NAMALWA (cell line): ENCODE measurements at regions not wholly inside any gene's neighbourhood (a gene's known extent, or its start where the extent isn't known, plus 50 kb on each side); places are given as distances from the start of the nearest gene placed in this dataset.

Experiments used
- DNase-seq: peaks from one replicate; pipeline ENCODE4 v3.0.0-alpha.2; 2015; ENCODE audit warnings: low spot score

- DNase-seq = no peak
Observed at GRCh38 chr2:2765176-2765800, 434.2 kb upstream of the MYT1L start.

GRCh38 chr2:2764739-2765138 is 433.7 kb upstream of the MYT1L start:
- DNase-seq = no peak

DNA sequence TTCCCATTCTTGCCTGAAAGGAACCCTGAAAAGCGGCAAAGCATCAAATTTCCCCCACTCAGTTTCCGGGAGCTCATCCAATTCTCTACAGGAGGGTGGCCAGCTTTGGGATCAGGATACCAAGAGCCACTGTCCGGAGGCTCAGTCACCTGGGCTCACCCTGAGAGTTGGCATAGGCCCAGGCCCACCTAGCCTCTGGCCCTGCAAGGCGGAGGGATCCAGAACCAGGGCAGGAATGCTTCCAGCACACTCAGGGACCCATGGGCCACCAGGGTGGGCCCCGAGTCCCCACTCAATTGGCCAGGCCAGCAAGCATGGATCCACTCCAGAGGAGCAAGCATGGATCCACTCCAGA is 432.9 kb upstream of the MYT1L start:
- no peak for DNase-seq

DNA sequence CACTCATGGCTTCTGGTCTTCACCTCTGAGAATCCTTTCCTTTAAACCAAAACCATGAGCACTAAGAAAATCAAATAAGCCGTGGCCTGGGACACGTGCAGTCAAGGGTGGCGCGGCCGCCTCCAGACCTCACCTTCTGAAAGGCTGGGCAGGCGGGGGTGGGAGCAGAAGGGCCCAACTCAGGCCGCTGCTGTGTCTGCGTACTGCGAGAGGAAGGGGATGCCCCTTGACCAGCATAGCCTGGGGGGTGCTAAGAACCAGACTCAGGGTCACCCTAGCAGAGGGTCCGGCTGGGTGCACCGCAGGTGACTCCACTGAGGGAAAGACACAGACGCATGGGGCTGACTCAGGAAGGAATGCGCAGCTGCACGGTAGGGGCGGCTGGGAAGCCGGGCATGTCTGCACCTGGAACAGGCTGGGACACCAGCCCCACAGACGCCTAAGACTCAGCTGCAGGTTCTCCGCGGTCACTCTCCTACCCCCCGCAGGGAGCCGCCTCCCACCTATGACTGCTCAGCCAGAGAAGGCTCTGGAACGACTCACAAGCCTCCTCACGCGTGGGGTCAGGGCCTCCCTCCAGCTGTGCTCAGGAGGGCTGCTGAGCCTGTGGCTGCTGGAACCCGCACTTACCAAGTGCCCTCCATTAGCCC is 432.4 kb upstream of the MYT1L start:
- no peak for DNase-seq

DNA sequence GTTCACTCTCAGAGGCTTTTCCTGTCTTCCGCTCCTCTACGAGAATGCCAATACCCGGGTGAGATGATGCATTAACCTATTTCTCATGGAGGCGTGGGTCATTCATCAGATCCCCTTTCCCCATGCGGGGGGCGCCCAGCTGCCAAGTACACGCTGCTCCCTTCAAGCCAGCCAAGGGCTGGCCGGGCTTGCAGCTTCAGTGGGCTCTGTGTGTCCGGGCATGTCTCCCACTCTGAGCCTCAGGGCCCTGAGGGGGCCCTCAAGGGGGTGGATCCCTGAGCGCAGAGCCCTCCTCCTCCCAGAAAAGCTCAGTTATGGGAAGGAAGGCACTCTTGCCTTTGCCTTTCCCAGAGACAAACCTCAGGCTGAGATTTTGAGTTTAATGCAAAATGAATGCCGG is 431.8 kb upstream of the MYT1L start:
- no peak for DNase-seq

DNA sequence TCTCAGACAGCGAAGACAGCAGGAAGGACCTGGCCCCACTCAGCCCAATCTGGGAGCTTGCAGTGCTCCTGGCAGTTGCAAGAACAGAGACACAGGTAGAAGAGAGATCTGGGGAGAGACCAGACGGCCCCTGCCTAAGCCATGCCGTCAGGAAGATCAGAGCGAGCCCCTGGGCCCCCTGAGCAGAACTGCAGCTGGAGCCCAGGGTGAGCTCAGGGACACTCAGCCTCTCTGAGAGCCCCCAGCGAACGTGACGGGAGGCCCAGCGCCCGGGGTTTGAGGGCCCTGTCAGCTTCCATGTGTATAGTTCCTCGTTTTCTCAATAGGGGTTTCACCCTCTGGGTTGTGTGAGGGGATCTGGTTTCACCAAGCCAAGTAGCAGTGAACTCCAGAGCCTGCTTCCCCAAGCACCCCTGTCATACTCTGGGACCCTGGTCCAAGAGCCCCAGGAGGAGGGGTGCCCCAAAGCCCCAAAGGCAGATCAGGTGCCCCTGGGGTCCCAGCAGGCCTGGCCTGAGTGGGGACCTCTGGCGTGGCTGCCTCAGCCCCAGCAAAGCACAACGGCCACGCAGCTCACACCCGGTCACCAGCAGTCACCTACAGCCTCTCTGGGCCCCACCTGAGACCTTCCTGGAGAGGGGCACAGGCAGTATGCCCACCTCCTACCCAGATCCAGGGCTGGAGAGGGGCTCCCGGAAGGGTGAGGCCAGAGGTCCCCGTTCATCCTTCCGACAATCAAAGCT is 431.3 kb upstream of the MYT1L start:
- no peak for DNase-seq

DNA sequence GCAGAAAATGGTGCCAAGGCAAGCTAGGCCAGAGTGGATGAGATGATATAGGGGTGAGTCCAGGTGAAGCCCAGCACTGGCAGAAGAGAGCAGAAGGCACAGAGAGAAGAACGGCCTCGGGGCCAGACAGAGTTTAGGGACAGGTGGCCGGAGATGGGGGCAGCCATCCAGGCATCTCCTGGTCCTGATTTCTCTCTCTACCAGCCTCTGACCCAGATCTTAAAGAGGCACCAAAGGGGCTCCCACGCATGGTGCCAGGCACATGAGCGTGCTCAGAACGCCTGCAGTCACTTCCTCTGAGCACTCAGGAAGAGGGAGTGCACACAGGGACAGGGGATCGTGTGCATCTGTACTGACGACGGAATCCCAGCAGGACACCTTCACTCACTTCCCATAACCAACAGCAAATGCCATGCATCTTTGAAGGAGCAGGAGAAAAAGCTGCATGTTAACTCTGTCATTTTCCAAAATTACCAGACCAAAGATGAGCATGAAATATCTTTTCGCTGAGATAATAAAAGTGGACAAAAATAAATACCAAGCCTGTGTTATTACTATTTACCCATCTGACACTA is 427.8 kb upstream of the MYT1L start:
- DNase-seq = no peak

DNA sequence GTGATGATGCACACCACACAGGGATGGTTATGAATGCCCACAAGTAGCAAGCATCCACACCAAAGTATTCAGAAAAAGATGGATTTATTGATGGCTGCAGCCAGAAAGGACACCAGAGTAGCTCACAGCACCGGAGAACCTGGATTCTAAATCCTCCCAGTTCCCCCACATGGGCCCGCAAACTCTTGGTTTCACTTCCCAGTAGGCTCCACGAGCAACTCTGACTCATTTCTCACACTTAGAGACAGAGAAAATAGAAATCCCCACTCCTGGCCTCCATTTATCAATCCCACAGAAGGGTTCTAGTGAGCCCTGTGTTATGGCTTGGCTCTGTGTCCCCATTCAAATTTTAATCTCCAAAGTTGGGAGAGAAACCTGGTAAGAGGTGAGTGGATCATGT is 426.7 kb upstream of the MYT1L start:
- no peak for DNase-seq

GRCh38 chr2:2756886-2757285 is 425.8 kb upstream of the MYT1L start:
- DNase-seq = no peak

DNA sequence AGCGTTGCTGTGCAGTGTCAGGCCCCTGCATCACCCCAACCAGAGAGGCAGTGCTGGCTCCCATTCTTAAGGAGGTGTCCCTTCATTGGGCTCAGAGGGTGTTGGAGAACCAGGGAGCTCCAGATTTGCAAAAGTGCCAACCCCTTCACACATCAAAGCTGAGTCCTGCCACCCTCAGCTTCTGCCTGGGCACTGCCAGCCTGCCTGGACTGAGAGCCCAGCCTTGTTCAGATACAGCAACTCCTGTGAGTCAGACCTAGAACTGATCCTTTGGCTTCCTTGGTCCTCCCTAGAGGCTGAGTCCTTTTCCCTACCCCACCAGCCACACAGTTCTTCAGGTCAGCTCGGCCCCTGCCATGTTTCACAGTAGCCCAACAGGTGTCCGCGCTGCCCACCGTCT is 424.9 kb upstream of the MYT1L start:
- DNase-seq = no peak

- no peak for DNase-seq
Observed at GRCh38 chr2:2754940-2755339, 423.9 kb upstream of the MYT1L start.

DNA sequence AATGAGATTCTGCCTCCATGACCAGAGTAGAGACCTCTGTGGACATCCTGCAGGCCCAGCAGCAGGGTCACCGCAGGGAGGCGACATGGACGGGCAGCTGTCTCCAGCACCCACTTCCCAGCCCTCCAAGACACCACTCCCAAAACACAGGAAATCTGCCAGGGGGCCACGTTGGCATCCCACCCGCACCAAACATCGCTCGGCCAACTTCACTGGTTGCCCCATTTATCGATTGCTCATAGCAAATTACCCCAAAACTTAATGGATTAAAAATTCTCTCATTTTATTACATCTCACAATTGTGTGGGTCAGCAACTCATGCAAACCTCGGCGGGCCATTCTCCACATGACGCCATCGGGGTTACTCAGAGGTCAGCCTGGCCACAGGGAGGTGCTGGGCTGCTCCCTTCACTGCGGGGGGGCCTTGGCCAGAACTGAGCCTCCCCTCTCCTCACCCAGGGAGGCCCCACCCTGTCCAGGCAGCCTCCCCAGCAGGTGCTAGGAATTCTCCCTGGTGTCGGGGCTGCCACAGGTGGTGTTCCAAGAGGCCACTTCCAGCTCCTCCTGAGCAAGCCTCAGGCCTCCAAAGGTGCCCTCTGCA is 420.7 kb upstream of the MYT1L start:
- DNase-seq = no peak

DNA sequence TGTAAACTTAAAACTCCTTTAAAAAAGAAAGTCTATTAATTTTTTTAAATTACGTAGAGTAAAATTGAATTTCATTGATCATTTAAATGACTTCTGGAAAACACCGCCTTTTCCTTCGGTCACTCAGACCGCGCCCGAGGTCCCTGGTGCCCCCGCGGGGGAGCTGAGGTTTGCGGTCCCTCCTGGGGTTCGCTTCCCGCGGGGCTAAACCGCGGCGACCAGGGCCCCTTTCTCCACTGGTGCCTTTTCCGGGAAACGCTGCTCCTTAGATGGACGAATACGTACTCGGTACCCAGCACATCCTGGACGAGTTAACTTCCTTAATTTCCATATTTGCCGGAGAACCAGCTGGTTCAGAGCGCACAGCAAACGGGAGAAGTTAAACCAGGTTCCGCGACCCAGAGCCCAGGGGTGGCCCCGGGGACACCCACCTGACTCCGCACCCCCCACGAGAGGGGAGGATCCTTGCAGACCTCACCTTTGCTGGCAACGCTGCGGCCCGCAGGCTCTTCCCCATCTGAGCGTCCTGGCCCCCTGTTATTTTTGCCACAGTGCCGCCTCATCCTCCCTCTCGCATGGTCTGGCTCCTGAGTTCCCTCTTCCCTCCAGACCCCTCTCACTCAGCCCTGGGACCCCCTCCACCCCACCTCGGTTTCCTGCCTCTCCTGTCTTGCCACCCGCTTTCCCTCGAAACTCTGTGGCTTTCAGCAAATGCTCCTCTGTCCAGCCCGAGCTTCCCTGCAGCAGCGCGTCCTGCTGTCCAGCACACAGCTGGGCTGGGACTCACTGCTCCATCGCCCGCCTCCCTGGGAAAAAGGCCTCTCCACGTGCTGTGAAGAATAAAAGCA is 420.0 kb upstream of the MYT1L start:
- no peak for DNase-seq

- DNase-seq = no peak
Observed at GRCh38 chr2:2749206-2749598, 418.1 kb upstream of the MYT1L start.

GRCh38 chr2:2748399-2749205 is 417.5 kb upstream of the MYT1L start:
- DNase-seq = no peak

DNA sequence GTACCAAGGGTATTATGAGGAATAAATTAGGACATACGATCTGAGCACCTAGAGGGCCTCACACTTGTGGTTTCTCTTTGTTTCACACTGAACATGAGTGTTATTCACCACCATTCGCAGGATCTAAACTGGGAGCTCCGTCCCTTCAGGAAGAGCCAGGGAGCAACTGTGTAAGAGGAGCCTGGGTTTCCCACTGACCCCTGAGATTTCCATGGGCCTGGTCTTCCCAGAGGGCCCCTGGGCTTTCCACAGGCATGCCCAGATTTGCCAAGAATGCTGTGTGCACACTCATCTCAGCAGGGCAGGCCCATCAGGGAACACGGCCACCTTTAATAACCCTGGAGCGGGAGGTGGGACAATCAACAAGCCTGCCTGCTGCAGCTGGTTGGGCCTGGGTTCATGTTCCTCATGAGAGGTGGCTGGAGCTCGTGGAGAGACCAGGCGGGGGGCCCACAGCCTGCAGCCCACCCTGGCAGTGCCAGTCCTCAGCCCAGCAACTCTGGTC is 416.8 kb upstream of the MYT1L start:
- no peak for DNase-seq

DNA sequence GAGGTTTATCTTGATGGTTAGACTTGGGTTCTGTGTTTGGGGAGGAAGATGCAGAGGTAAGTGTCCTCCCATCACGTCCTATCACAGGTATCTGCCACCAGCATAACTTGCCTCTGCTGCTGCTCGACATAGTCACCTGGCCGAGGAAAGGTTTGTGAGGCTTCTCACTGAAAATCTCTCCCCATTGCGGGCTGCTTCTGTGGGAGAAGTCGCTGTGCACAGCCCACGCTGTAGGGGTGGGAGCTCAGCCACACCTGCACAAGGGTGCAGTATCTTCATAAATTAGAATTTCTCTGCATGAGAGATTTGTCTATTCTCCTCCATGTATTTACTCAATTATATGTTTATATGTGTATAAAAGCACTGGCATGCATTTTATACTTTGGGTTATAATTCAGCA is 415.7 kb upstream of the MYT1L start:
- DNase-seq = no peak

DNA sequence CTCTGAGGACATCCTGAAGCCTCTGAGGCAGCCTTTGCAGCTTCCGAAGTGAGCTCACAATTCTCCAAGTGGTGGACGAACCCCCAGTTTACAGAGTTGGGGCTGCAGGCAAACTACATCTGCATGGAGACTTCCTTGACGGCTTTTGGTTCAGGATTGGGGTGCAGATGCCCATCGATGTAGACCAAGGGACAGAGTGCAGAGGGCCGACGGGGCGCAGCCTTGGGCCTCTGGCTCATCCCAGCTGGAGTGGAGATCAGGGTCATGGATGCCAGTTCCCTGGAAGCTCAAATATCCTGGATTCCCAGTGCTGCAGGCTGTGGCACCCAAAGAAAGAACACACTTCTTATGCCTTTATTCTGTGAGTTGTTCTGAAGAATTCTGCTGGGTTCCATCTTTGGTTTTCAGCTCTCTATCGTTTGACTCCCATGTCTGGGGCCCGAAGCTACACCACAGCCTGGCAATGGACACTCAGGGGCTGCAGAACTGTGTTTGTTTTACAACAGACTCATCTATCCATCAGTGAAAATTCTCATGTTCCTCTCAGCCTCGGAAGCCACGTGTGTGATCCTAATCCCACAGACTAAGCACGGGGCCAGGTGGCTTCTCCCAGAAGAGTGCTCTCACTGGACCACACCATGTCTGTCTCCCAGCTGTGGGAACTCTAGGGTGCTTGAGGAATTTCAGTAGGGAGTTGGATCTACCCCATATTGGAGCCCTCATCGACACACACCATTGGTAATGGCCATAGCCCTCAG is 414.1 kb upstream of the MYT1L start:
- no peak for DNase-seq

- no peak for DNase-seq
Observed at GRCh38 chr2:2744107-2744506, 413.0 kb upstream of the MYT1L start.

DNA sequence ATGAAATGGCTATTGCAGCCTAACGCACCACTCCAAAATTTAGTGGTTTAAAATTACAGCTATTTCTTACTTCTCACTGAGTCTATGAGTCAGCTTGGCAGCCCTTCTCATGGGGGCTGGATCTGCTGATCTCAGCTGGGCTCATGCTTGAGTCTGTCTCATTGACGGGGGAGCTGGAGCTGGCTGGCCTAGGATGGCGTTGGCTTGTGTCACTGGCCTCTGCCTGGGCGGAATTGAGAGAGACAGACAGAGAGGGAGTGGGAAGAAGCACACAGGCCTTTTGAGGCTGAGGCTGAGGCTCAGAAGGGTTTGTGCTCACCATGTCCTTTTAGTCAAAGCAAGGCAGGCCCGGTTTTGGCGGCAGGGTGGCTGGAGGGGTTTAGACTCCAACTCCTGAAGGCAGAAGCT is 412.1 kb upstream of the MYT1L start:
- DNase-seq = no peak
